Dermis microvascular lymphatic vessel endothelial cell (primary cell): ENCODE measurements at regions not wholly inside any gene's neighbourhood (a gene's known extent, or its start where the extent isn't known, plus 50 kb on each side); places are given as distances from the start of the nearest gene placed in this dataset.

Source experiments
- DNase-seq, 2 donors: peaks; one replicate each; pipeline versions ENCODE4 v3.0.0 to v3.0.0-alpha.2; 2010; ENCODE audit warnings: low read depth in 2 of 2

- no peak for DNase-seq
Observed at GRCh38 chr1:194289569-194290266, 1103.3 kb upstream of the B3GALT2 start.

- DNase-seq = no peak
Observed at GRCh38 chr1:194288238-194288637, 1101.8 kb upstream of the B3GALT2 start.

DNA sequence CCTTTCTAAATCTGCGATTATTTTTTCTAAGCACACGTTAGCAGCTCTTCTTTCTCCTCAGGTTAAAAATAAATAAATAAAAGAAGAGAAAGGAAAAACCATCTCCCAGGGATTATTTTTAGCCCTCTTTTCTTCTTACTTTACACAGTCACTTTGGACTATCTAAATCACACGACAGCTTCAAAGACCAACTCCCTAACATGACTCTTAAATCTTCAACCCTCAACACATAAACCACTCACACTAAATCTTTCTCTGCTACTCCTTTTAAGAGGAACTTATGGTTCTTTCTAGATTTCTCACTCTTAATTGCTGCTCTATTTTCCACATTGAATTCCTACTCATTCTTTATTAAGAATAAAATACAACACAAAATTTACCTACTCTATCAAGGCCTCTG, 1095.0 kb upstream of the B3GALT2 start:
- DNase-seq = no peak

- DNase-seq = no peak
Observed at GRCh38 chr1:194280463-194280862, 1094.0 kb upstream of the B3GALT2 start.

DNA sequence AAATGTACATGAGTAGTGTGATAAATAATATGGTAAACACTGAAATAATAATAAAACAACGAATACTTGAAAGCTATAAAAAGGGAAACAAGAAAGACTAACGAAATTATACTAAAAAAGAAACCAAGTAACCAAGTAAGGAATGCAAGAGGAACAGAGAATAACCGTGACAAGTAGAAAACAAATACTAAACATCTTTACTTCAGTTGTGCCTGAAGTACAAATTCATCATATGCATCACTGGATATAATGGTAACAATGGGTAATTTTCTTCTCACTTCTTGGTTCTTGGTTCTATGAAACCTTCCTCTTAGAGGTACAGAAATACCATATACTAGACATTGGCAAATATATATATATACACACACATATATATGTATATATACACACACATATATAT, 1093.6 kb upstream of the B3GALT2 start:
- DNase-seq = no peak

GRCh38 chr1:194277927-194278326, 1091.5 kb upstream of the B3GALT2 start:
- no peak for DNase-seq

DNA sequence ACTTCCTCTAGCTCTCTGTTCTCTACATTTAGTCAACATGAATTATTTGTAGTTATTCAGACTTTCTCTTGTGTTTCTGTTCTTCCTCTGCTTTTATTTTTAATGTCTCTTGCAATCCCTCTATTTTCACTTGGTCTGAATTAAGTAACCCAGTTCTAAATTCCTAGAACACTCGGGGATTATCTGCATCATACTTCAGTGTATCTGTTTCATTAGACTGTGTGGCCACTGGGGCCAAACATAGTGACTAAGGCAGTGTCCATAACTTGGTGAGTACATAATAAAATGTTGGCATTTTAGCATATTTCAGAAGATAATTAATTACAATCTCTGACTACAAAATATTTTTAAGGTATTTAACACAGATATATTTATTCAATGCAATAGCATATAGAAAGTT, 1087.2 kb upstream of the B3GALT2 start:
- DNase-seq = no peak

- DNase-seq = no peak
Observed at GRCh38 chr1:194268839-194269238, 1082.4 kb upstream of the B3GALT2 start.

- DNase-seq = no peak
Observed at GRCh38 chr1:194267021-194267420, 1080.6 kb upstream of the B3GALT2 start.

DNA sequence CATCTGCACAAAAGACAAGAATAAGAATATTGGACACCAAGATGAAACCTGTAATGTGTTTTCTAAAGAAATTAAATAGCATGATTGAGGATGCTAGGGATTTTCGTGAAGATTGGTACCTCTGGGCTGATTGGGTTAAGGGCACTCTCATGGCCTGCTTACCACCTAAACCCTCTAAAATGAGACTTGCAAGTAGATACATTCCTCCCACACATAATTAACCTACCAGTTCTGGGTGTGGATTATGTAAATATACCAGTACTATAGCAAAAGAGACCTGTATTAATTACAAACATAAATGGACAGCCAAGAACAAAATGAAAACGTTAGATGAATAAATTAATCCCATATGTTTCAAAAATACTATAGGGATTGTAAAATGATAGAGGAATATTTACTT, 1069.6 kb upstream of the B3GALT2 start:
- no peak for DNase-seq

GRCh38 chr1:194252199-194252598, 1065.8 kb upstream of the B3GALT2 start:
- DNase-seq = no peak

- DNase-seq = no peak
Observed at GRCh38 chr1:194241215-194241614, 1054.8 kb upstream of the B3GALT2 start.

GRCh38 chr1:194233069-194233468, 1046.7 kb upstream of the B3GALT2 start:
- DNase-seq = peak in 1 of 2 donors; percentile 6

GRCh38 chr1:194230351-194231144, 1044.1 kb upstream of the B3GALT2 start:
- DNase-seq = no peak

DNA sequence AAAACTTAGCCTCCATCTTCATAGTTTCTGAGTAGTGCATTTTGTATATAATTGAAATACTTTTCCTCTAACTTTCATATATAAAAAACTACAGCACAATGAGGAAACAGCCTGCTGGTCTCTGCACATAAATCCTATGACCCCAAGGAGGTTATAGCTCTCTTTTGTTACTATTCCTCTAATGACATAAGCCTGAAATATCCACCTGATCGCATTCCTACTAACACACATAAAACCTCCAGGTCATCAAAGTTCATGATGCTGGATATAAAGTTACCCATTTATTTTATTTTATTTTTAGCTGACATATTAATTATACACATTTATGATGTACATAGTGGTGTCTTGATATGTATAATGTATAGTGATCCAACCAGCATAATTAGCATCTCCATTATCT, 1042.0 kb upstream of the B3GALT2 start:
- no peak for DNase-seq

GRCh38 chr1:194227161-194227560, 1040.7 kb upstream of the B3GALT2 start:
- no peak for DNase-seq

GRCh38 chr1:194225821-194226220, 1039.4 kb upstream of the B3GALT2 start:
- DNase-seq = no peak

GRCh38 chr1:194223596-194223995, 1037.2 kb upstream of the B3GALT2 start:
- no peak for DNase-seq

- DNase-seq = no peak
Observed at GRCh38 chr1:194215448-194215847, 1029.0 kb upstream of the B3GALT2 start.

- DNase-seq = no peak
Observed at GRCh38 chr1:194214735-194215134, 1028.3 kb upstream of the B3GALT2 start.

DNA sequence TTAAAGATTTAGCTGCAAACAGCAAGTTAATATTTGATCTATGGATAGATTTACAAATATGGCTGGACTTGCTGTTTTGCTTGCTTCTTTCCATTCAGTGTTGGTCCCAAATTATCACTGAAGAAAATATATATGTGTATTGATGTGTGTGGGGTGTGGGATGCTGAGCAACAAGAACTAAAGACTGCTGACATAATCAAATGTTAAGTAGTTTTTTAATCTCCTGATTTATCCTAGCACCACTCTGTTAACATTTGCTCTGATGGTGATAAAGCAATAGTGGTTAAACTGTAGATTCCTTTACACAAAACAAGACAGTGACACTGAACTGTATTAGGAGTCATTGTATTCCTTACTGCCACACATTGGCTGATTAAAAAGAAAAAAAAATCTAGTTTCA, 1023.5 kb upstream of the B3GALT2 start:
- no peak for DNase-seq

GRCh38 chr1:194208674-194209073, 1022.3 kb upstream of the B3GALT2 start:
- DNase-seq = no peak

- DNase-seq = no peak
Observed at GRCh38 chr1:194196562-194196961, 1010.1 kb upstream of the B3GALT2 start.
